Astrocyte (in vitro differentiated cells and primary cell): ENCODE measurements at regions not wholly inside any gene's neighbourhood (a gene's known extent, or its start where the extent isn't known, plus 50 kb on each side); places are given as distances from the start of the nearest gene placed in this dataset.

Source experiments
- EZH2 ChIP-seq: IDR thresholded peaks from 2 replicates; pipeline ENCODE4 v1.6.1; 2012; ENCODE audit warnings: mild to moderate bottlenecking, low read length, inconsistent platforms; ENCODE audit not compliant: insufficient read depth
- TF ChIP-seq, protein P1 (sequence below): IDR thresholded peaks from 2 replicates; pipeline ENCODE4 v1.5.1; 2011; ENCODE audit warnings: low read depth, mild to moderate bottlenecking, inconsistent platforms, low read length, moderate library complexity; ENCODE audit not compliant: insufficient read depth

DNA sequence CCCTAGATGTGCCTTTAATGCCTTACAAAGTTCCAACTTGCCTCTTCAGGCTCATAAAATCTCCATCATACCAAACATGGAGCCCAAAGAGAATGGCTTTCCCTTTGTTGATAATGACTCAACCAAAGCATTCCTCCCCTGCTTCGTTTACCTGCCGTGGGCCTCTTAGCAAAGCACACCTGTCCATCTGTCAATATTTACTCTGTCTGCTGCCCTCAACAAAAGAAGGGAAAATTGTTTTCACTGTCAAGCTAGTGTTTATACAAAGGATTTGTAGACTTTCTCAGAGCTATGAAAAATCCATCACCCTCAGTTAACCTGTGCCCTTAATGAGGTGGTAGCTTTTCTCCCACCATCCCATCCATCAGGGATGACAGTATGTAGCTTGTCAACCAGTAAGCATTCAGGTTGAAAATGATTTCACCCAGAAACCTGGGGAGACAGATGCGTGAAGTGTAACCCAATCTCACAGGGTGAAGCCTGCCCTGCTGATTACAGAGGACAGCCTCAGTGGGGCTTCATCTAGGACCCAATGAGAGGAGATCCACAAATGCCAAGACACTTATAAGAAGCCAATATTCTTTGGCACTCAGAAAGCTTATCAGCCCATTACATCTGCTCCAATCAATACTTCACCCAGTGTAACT is 278.1 kb downstream of the NUAK1 start:
- TF ChIP-seq, protein P1, sequence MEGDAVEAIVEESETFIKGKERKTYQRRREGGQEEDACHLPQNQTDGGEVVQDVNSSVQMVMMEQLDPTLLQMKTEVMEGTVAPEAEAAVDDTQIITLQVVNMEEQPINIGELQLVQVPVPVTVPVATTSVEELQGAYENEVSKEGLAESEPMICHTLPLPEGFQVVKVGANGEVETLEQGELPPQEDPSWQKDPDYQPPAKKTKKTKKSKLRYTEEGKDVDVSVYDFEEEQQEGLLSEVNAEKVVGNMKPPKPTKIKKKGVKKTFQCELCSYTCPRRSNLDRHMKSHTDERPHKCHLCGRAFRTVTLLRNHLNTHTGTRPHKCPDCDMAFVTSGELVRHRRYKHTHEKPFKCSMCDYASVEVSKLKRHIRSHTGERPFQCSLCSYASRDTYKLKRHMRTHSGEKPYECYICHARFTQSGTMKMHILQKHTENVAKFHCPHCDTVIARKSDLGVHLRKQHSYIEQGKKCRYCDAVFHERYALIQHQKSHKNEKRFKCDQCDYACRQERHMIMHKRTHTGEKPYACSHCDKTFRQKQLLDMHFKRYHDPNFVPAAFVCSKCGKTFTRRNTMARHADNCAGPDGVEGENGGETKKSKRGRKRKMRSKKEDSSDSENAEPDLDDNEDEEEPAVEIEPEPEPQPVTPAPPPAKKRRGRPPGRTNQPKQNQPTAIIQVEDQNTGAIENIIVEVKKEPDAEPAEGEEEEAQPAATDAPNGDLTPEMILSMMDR: no peak
- TF ChIP-seq EZH2: no peak
